ENCODE measurements at regions not wholly inside any gene's neighbourhood (a gene's known extent, or its start where the extent isn't known, plus 50 kb on each side); places are given as distances from the start of the nearest gene placed in this dataset.

- DNase-seq (ENCODE audit: low read depth, low spot score), result no peak
- H3K4me1 Mint-ChIP-seq, result peaks cover 14% of the 10 kb centered on the region
- no peaks in the 10 kb centered on the region for H3K9me3 Mint-ChIP-seq
- TF ChIP-seq, protein P1, sequence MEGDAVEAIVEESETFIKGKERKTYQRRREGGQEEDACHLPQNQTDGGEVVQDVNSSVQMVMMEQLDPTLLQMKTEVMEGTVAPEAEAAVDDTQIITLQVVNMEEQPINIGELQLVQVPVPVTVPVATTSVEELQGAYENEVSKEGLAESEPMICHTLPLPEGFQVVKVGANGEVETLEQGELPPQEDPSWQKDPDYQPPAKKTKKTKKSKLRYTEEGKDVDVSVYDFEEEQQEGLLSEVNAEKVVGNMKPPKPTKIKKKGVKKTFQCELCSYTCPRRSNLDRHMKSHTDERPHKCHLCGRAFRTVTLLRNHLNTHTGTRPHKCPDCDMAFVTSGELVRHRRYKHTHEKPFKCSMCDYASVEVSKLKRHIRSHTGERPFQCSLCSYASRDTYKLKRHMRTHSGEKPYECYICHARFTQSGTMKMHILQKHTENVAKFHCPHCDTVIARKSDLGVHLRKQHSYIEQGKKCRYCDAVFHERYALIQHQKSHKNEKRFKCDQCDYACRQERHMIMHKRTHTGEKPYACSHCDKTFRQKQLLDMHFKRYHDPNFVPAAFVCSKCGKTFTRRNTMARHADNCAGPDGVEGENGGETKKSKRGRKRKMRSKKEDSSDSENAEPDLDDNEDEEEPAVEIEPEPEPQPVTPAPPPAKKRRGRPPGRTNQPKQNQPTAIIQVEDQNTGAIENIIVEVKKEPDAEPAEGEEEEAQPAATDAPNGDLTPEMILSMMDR (conservative IDR thresholded peaks at IDR 0.05), result no peak
- H3K27ac Mint-ChIP-seq (ENCODE audit: unreplicated experiment), result no peak overlapping the region
- no peak overlapping the region for H3K4me3 Mint-ChIP-seq
- no peaks in the 10 kb centered on the region for H3K36me3 Mint-ChIP-seq (ENCODE audit: low read depth)
- peaks cover 7% of the 10 kb centered on the region for H3K27me3 Mint-ChIP-seq (ENCODE audit: low read depth)
Measured at GRCh38 chr1:10898921-10899320, 102.5 kb upstream of the CASZ1 start.

DNA sequence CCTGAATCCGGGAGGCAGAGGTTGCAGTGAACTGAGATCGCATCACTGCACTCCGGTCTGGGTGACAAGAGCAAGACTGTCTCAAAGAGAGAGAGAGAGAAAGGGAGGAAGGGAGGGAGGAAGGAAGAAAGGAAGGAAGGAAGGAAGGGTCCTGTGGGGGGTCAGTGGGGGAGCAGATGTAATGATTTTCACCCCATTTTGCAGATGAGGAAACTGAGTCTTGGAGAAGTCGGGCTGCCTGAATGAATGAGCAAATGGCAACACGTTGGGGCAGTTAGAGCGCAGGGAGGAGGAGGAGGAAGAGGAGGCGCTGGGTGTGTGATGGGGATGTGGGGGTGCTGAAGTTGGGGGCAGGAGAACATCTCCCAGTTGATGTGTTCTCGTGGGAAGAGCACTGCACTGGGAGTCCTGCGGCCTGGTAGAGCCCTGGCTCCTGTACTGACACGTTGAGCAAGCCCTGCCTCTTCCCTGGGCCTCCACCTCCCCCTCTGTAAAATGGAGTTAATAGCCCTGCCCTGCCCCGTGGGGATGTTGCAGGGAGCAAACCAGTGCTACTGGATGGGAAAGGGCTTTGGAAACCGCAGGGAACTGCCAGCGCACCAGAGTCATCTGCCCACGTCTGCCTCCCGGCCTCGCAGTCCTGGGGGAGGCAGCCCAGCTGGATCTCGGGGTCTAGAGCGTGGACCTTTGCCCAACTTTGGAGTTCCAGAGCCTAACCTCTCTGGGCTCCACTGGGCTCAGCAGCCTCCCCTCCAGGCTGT is 103.2 kb upstream of the CASZ1 start:
- H3K4me1 Mint-ChIP-seq, result peaks cover 15% of the 10 kb centered on the region
- H3K36me3 Mint-ChIP-seq (ENCODE audit: low read depth), result no peaks in the 10 kb centered on the region
- no peak overlapping the region for H3K4me3 Mint-ChIP-seq
- no peak for DNase-seq (ENCODE audit: low read depth, low spot score)
- H3K27me3 Mint-ChIP-seq (ENCODE audit: low read depth), result peaks cover 5% of the 10 kb centered on the region
- H3K27ac Mint-ChIP-seq (ENCODE audit: unreplicated experiment), result no peak overlapping the region
- no peaks in the 10 kb centered on the region for H3K9me3 Mint-ChIP-seq
- TF ChIP-seq, protein P1 (conservative IDR thresholded peaks at IDR 0.05), result no peak

DNA sequence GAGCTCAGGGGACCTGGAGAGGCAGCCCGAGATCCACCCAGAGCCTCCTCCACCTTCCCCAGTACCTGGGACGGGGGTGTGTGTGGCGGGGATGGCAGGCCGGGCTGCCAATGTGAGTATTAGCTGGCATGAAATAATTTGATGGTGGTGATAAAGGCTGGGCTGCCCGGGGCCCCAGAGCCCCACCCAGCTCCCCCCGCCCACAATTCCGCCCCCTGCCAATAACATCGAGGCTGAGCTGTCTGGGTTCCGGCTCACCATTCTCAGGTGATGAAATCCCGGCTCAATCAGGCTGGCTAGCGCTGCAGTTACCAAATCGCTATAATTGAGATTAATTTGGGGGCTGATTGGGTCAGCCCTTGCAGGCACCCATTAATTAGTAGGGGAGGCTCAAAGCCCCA is 103.8 kb upstream of the CASZ1 start:
- no peak overlapping the region for H3K27ac Mint-ChIP-seq (ENCODE audit: unreplicated experiment)
- H3K36me3 Mint-ChIP-seq (ENCODE audit: low read depth), result no peaks in the 10 kb centered on the region
- TF ChIP-seq, protein P1 (conservative IDR thresholded peaks at IDR 0.05), result no peak
- H3K4me1 Mint-ChIP-seq, result peaks cover 21% of the 10 kb centered on the region
- no peak overlapping the region for H3K4me3 Mint-ChIP-seq
- H3K27me3 Mint-ChIP-seq (ENCODE audit: low read depth), result peaks cover 5% of the 10 kb centered on the region
- no peaks in the 10 kb centered on the region for H3K9me3 Mint-ChIP-seq
- DNase-seq (ENCODE audit: low read depth, low spot score), result no peak

DNA sequence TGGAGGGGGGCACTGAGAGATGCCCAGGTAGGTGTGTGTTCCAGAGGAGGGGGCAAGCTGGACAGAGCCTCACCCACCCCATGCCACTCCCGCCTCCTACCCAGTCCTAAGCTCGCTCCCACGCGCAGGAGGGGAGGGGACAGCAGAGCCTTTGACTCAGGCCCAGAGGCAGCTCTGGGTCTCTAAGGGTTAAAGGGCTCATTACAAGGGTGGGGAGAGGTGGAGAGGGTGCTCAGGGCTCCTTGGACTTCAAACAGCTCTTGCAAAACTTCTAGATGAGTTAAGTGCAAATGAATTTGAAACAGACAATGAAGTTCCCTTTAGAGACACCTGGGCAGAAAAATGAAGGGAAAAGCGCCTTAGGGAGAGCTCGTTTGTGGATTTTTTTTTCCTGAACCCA is 104.2 kb upstream of the CASZ1 start:
- Mint-ChIP-seq H3K36me3 (ENCODE audit: low read depth) (no peaks in the 10 kb centered on the region), H3K4me3 (no peak overlapping the region), H3K27ac (ENCODE audit: unreplicated experiment) (no peak overlapping the region), H3K27me3 (ENCODE audit: low read depth) (peaks cover 5% of the 10 kb centered on the region), H3K4me1 (peaks cover 25% of the 10 kb centered on the region), H3K9me3 (no peaks in the 10 kb centered on the region)
- no peak for DNase-seq (ENCODE audit: low read depth, low spot score)
- TF ChIP-seq, protein P1 (conservative IDR thresholded peaks at IDR 0.05), result no peak

DNA sequence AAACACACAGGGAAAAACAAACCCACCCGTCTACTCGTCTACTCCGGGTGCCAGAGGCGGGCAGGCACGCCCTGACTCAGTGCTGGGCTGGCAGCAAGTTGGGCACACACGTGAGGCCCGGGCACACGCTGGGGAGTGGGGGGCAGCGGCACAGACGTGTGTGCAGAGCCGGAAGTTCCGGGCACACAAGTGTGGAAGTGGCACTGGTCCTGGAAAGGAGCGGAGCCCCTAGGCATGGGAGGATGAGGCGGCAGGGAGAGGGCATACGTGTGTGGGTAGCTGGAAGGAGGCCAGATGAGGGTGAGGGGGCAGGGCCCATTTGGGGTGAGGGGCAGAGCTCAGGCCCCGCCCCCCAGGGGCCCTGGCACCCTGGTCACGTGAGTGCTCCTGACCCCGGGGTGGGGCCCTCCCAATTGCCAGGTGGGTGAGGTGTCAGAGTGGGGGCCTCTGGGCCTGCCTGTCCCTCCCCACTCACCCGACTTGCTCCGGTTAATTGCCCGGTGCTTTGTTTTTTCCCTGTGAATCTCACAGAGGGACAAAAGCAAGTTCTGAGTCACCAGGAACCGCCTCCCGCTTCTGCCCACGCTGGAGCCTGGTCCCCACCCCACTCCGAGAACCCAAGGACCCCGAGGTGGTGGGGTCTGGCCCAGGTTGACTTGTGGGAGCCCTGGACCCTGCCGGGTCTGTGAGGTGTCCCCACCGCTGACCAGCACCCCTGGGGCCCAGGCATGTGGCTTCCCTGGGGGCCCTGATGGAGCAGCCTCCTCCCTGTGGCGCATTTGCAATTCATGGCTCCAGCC is 104.8 kb upstream of the CASZ1 start:
- no peak overlapping the region for H3K4me3 Mint-ChIP-seq
- peaks cover 25% of the 10 kb centered on the region for H3K4me1 Mint-ChIP-seq
- H3K9me3 Mint-ChIP-seq, result no peaks in the 10 kb centered on the region
- H3K36me3 Mint-ChIP-seq (ENCODE audit: low read depth), result no peaks in the 10 kb centered on the region
- TF ChIP-seq, protein P1 (conservative IDR thresholded peaks at IDR 0.05), result no peak
- DNase-seq (ENCODE audit: low read depth, low spot score), result no peak
- peaks cover 5% of the 10 kb centered on the region for H3K27me3 Mint-ChIP-seq (ENCODE audit: low read depth)
- H3K27ac Mint-ChIP-seq (ENCODE audit: unreplicated experiment), result peak overlapping the region; percentile 62

All from neural crest cell (in vitro differentiated cells).